NCI-H187 (cell line): ENCODE measurements at regions not wholly inside any gene's neighbourhood (a gene's known extent, or its start where the extent isn't known, plus 50 kb on each side); places are given as distances from the start of the nearest gene placed in this dataset.

Source experiments
- DNase-seq, 2 experiments: peaks; one replicate each; lab custom pipeline; 2025; lab: John Stamatoyannopoulos, UW

GRCh38 chr13:100854006-100854405, 179.4 kb upstream of the TMTC4 start:
- no peak for DNase-seq

GRCh38 chr13:100853434-100853833, 178.8 kb upstream of the TMTC4 start:
- DNase-seq: no peak

GRCh38 chr13:100852146-100852545, 177.6 kb upstream of the TMTC4 start:
- no peak for DNase-seq

- no peak for DNase-seq
Observed at GRCh38 chr13:100848304-100848703, 173.7 kb upstream of the TMTC4 start.

GRCh38 chr13:100845128-100845757, 170.6 kb upstream of the TMTC4 start:
- no peak for DNase-seq

- no peak for DNase-seq
Observed at GRCh38 chr13:100842136-100842535, 167.5 kb upstream of the TMTC4 start.

GRCh38 chr13:100838387-100838786, 163.8 kb upstream of the TMTC4 start:
- DNase-seq: no peak

GRCh38 chr13:100837631-100838030, 163.0 kb upstream of the TMTC4 start:
- DNase-seq: no peak

GRCh38 chr13:100836711-100837110, 162.1 kb upstream of the TMTC4 start:
- no peak for DNase-seq

- DNase-seq: no peak
Observed at GRCh38 chr13:100835695-100836094, 161.1 kb upstream of the TMTC4 start.

- no peak for DNase-seq
Observed at GRCh38 chr13:100833427-100833826, 158.8 kb upstream of the TMTC4 start.

GRCh38 chr13:100828226-100828625, 153.6 kb upstream of the TMTC4 start:
- no peak for DNase-seq

GRCh38 chr13:100827489-100828176, 153.0 kb upstream of the TMTC4 start:
- DNase-seq: no peak

GRCh38 chr13:100826441-100826840, 151.8 kb upstream of the TMTC4 start:
- no peak for DNase-seq

GRCh38 chr13:100825557-100825956, 151.0 kb upstream of the TMTC4 start:
- no peak for DNase-seq

- DNase-seq: no peak
Observed at GRCh38 chr13:100824366-100824765, 149.8 kb upstream of the TMTC4 start.

- no peak for DNase-seq
Observed at GRCh38 chr13:100823448-100823847, 148.9 kb upstream of the TMTC4 start.

- no peak for DNase-seq
Observed at GRCh38 chr13:100822871-100823443, 148.4 kb upstream of the TMTC4 start.

GRCh38 chr13:100818711-100819110, 144.1 kb upstream of the TMTC4 start:
- no peak for DNase-seq

GRCh38 chr13:100817928-100818327, 143.3 kb upstream of the TMTC4 start:
- DNase-seq: no peak

GRCh38 chr13:100815476-100816046, 141.0 kb upstream of the TMTC4 start:
- no peak for DNase-seq

GRCh38 chr13:100812982-100813584, 138.5 kb upstream of the TMTC4 start:
- no peak for DNase-seq

- no peak for DNase-seq
Observed at GRCh38 chr13:100811928-100812327, 137.3 kb upstream of the TMTC4 start.
